MV-4-11 (cell line): ENCODE measurements at regions not wholly inside any gene's neighbourhood (a gene's known extent, or its start where the extent isn't known, plus 50 kb on each side); places are given as distances from the start of the nearest gene placed in this dataset.
"Not testable (repeated sequence)": the region's sequence is repeated elsewhere in the genome, so short reads cannot be mapped to it uniquely, and the experiment has no call there.

Experiments
- DNase-seq: peaks from one replicate; lab custom pipeline; 2025; lab: John Stamatoyannopoulos, UW

- DNase-seq, result no peak
These were observed 918.8 kb downstream of the SLITRK1 start for GRCh38 chr13:82963226-82964099.

GRCh38 chr13:82962397-82962796 lies 919.9 kb downstream of the SLITRK1 start:
- no peak for DNase-seq

GRCh38 chr13:82961757-82962156 lies 920.5 kb downstream of the SLITRK1 start:
- DNase-seq, result no peak

- not testable (repeated sequence) for DNase-seq
These were observed 929.9 kb downstream of the SLITRK1 start for GRCh38 chr13:82952336-82952735.

GRCh38 chr13:82947683-82948082 lies 934.6 kb downstream of the SLITRK1 start:
- no peak for DNase-seq

DNA sequence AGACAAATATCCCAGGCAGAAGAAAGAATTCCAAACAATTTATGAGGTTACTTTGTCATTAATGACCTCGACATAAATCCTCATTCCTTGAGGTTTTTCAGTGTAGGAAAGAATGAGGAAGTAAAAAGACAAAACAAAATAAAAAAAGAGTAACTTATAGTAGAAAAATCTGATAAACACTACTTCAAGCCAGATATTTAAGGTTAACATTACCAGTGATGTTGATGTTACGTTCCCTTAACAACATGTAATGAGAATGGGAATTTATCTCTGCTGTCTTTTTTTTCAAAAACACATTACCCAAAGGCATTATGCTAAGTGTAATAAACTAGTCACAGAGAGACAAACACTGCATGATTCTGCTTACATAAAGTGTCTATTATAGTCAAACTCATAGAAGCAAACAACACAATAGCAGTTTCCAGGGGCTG lies 935.1 kb downstream of the SLITRK1 start:
- no peak for DNase-seq

DNA sequence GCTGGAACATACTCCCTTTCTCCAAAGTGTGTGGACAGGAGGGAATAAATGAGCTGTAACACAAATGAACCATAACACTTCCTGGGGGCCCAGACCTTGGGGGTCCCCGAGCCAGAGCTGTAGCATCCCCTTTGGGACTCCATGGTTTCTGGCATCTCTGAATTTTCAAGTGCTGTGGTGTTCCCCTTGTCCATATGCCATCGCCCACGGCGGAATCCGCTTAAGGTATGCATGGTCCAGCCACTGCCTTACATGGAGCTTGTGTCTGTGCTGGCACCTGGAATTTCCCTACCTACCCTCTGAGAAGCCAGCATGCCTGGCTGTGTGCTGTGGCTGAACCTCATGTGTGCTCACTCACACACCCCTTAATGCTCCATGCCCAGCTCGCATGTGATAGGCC lies 943.6 kb downstream of the SLITRK1 start:
- DNase-seq, result no peak

GRCh38 chr13:82934000-82934399 lies 948.3 kb downstream of the SLITRK1 start:
- DNase-seq, result no peak

DNA sequence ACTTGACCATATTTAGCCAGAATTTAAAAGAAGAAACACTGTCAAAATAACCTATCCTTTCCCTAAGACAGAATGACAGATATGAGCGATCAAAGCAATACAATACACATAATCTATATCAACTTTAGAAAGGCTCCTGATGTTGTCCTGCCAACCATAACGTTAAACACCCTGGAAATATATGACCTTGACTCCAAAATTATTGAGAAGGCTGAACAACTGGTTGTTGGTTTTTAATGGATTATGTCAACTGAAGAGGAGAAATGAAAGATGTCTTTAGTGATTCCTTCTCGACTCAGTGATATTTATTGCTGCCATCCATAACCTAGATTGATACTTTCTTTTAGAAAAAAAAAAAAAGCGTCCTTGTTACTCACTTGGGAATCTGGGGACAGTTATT lies 957.2 kb downstream of the SLITRK1 start:
- DNase-seq, result no peak

GRCh38 chr13:82917984-82918383 lies 964.3 kb downstream of the SLITRK1 start:
- DNase-seq, result no peak

- no peak for DNase-seq
These were observed 969.7 kb downstream of the SLITRK1 start for GRCh38 chr13:82912564-82912963.

DNA sequence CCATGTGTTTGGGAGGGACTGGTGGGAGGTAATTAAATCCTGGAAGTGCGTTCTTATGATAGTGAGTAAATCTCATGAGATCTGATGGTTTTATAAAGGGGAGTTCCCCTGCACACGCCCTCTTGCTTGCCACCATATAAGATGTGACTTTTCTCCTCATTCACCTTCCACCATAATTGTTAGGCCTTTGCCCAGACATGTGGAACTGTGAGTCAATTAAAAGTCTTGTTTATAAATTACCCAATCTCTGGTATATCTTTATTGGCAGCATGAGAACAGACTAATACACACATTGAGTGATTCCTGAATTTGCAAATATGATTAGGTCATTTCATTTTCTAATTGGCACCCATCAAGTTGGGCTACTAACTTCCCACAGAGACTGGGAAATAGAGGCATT lies 977.2 kb downstream of the SLITRK1 start:
- no peak for DNase-seq

DNA sequence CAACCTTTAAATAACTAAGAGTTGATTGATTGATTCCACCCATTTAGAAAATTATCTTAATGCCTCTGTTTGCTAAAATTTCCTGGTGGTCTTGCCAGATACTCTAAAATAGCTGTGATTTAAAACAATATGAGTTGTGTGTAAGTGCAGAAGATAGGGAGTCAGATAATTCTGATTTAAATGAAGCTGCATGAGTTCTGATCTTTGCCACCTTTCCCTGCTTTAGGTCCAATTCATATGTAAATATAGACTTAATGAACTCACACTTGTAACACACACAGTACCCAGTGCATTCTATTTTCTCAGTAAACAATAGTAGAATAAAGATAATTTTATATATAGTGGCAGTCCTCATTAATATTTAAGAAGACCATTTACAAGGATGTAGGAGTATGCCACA lies 981.8 kb downstream of the SLITRK1 start:
- DNase-seq, result no peak

GRCh38 chr13:82898586-82898985 lies 983.7 kb downstream of the SLITRK1 start:
- DNase-seq, result peak; percentile 10

- no peak for DNase-seq
These were observed 1002.4 kb downstream of the SLITRK1 start for GRCh38 chr13:82879921-82880320.

DNA sequence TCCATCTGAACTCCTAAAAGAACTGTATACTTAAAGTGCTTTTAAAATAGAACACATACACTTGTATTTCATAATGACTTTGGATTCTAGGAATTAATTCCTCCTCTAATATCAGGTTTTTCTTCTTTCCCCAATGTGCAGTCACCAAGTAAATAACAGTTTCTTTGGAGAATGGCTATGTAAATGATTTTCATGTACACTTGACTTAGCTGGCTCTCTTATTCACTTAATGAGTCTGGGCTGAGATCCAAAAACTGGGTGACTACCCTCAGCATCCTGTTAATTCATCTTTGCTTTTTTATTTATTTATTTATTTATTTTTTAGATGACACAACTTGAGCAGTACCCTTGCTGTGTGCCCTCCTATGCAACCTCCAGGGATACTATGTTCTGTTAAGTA lies 1003.7 kb downstream of the SLITRK1 start:
- no peak for DNase-seq

- DNase-seq, result no peak
These were observed 1015.0 kb downstream of the SLITRK1 start for GRCh38 chr13:82867284-82867683.

- no peak for DNase-seq
These were observed 1031.6 kb downstream of the SLITRK1 start for GRCh38 chr13:82850644-82851043.

GRCh38 chr13:82848766-82849165 lies 1033.5 kb downstream of the SLITRK1 start:
- DNase-seq, result no peak

GRCh38 chr13:82847595-82847994 lies 1034.7 kb downstream of the SLITRK1 start:
- DNase-seq, result no peak

DNA sequence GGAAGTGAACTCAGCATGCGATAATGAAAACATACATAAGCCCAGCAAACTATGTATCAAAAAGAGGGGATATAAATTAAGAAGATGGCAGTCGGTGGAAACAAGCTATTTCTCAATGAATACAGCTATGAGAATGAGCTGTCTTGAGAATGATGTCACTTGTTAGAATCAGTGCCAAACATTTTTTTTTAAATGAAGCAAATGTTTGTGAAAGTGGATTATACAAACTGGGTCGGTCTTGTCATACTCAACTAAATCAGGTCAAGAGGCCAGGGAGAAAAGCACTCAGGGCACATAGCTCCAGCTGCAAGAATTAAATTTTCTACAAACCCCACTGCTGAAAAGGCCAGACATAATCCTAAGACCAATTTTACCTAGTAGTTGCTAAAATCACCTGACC lies 1048.4 kb downstream of the SLITRK1 start:
- no peak for DNase-seq

DNA sequence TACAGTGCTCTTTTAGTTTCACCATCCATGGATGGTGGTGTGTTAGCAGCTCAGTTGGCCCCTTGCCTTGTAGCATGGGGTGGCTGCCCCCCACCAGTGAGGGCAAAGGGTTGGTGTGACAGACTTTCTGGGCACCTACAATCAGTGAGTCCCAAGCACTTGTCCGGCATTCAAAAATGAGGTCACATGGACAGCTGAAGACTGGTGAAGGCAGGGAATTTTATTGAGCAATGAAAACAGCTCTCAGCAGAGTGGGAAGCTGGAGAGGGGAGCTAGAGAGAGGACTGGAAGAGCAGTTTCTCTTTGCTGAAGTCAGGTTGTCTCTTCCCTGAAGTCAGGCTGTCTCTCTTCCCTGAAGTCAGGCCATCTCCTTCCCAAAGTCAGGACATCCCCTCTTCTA lies 1053.2 kb downstream of the SLITRK1 start:
- DNase-seq, result no peak

DNA sequence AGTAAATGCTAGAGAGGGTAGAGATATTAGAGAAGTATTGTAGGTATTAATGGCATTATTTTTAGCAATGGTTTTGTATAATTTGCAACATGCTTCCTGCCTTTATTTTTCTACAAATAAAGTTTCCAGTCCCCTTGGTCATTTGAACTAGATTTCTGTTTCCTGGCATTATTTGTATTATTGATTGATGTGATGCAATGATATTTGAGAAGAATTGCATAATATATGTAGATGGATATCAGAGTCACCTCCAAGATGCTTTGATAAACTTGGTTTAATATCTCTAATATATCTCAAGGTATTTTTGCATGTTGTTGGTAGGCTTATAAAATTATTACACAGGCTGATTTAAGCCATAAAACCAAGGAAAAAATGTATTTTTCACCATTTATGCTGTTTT lies 1054.5 kb downstream of the SLITRK1 start:
- no peak for DNase-seq

GRCh38 chr13:82822935-82823334 lies 1059.3 kb downstream of the SLITRK1 start:
- DNase-seq, result no peak
